Endothelial cell of umbilical vein (primary cell): ENCODE measurements at regions not wholly inside any gene's neighbourhood (a gene's known extent, or its start where the extent isn't known, plus 50 kb on each side); places are given as distances from the start of the nearest gene placed in this dataset.

Source experiments
- BruUV-seq: library from RNA; stranded (reverse); fragments of 400-500 nt; replicated peaks from 2 replicates; lab custom pipeline; 2021; lab: Mats Ljungman, UMichigan
- CTCF ChIA-PET: fragments of 300-600, 350-600 bp; sonication (Branson Sonifier 250); formaldehyde crosslinking; loops from one replicate; lab custom pipeline; 2021; ENCODE audit warnings: antibody characterized with exemption, inconsistent platforms; lab: Charles Lee
- POLR2A ChIA-PET: fragments of 300-600, 350-600 bp; sonication (Branson Sonifier 250); formaldehyde crosslinking; loops from one replicate; lab custom pipeline; 2021; ENCODE audit warnings: antibody characterized with exemption, inconsistent platforms; lab: Charles Lee
- DNase-seq: peaks from one replicate; pipeline ENCODE4 v3.0.0-alpha.2; 2011; ENCODE audit warnings: low read depth, low spot score
- FAIRE-seq: peaks from 2 replicates; lab custom pipeline; 2011; peaks lifted over from hg19 to GRCh38; lab: Jason Lieb, UNC
- H2AFZ ChIP-seq: 2 replicates; pipeline ENCODE4 v1.6.0; 2012; ENCODE audit warnings: low read depth, low read length, control low read depth, inconsistent platforms
- H3K27ac ChIP-seq: 2 replicates; pipeline ENCODE4 v1.5.1; 2011; ENCODE audit warnings: low read depth, mild to moderate bottlenecking, control low read depth, low read length, moderate library complexity; ENCODE audit not compliant: insufficient read depth
- H3K27me3 ChIP-seq, 2 experiments: 2 replicates each; pipeline versions ENCODE4 v1.6.0 to v1.6.1; 2011; ENCODE audit warnings: low read length in 2 of 2, mixed read lengths in 1 of 2; ENCODE audit not compliant: control insufficient read depth in 2 of 2, insufficient read depth in 2 of 2
- H3K36me3 ChIP-seq, 2 experiments: 2 replicates in 1 of 2; 3 replicates in 1 of 2; pipeline ENCODE4 v1.5.1; 2011; ENCODE audit warnings: low read length in 2 of 2, mild to moderate bottlenecking in 1 of 2, moderate library complexity in 1 of 2; ENCODE audit not compliant: control insufficient read depth in 2 of 2, insufficient read depth in 2 of 2; ENCODE audit errors: extremely low read depth in 1 of 2
- H3K4me1 ChIP-seq: 3 replicates; pipeline ENCODE4 v1.5.1; 2011; ENCODE audit warnings: mild to moderate bottlenecking, low read length; ENCODE audit not compliant: control insufficient read depth, insufficient read depth; ENCODE audit errors: extremely low read depth
- H3K4me2 ChIP-seq: 2 replicates; pipeline ENCODE4 v1.6.1; 2011; ENCODE audit warnings: low read length, control low read depth, mixed read lengths; ENCODE audit not compliant: insufficient read depth
- H3K4me3 ChIP-seq, 3 experiments: fragments of 200-600 bp in 1 of 3; sonication (generic), shearing (Covaris generic) in 1 of 3; replicated peaks in 1 of 3; 2 replicates each; pipeline ENCODE4 v1.5.1; 2011 to 2016; ENCODE audit warnings: control low read depth in 3 of 3, low read length in 3 of 3, mild to moderate bottlenecking in 2 of 3, inconsistent platforms in 1 of 3, low read depth in 1 of 3, moderate library complexity in 1 of 3; ENCODE audit not compliant: insufficient read depth in 1 of 3
- H3K79me2 ChIP-seq: 2 replicates; pipeline ENCODE4 v1.6.0; 2012; ENCODE audit warnings: low read length, inconsistent platforms; ENCODE audit not compliant: control insufficient read depth, insufficient read depth
- H3K9ac ChIP-seq: replicated peaks from 2 replicates; pipeline ENCODE3; 2011; ENCODE audit warnings: low read length, control low read depth; ENCODE audit not compliant: insufficient read depth; ENCODE audit errors: extremely low read depth
- H3K9me1 ChIP-seq: replicated peaks from 3 replicates; pipeline ENCODE4 v1.6.0; 2011; ENCODE audit warnings: mild to moderate bottlenecking, low read length; ENCODE audit not compliant: control insufficient read depth, insufficient read depth; ENCODE audit errors: extremely low read depth
- H3K9me3 ChIP-seq: replicated peaks from 2 replicates; pipeline ENCODE4 v1.5.1; 2012; ENCODE audit warnings: low read length, inconsistent platforms; ENCODE audit not compliant: control insufficient read depth, insufficient read depth
- H4K20me1 ChIP-seq: replicated peaks from 2 replicates; pipeline ENCODE3; 2011; ENCODE audit warnings: mild to moderate bottlenecking, low read length; ENCODE audit not compliant: control insufficient read depth, insufficient read depth; ENCODE audit errors: extremely low read depth
- EZH2 ChIP-seq: IDR thresholded peaks from 2 replicates; pipeline ENCODE4 v1.6.1; 2012; ENCODE audit warnings: borderline replicate concordance, low read depth, mild to moderate bottlenecking, moderate library complexity, low read length, inconsistent platforms; ENCODE audit not compliant: severe bottlenecking
- FOS ChIP-seq: IDR thresholded peaks from 2 replicates; pipeline ENCODE4 v1.6.1; 2011; ENCODE audit warnings: mild to moderate bottlenecking, low read length, moderate library complexity, borderline replicate concordance; ENCODE audit not compliant: insufficient read depth
- GATA2 ChIP-seq: IDR thresholded peaks from 2 replicates; pipeline ENCODE4 v1.7.0; 2011; ENCODE audit warnings: low read depth, mild to moderate bottlenecking, moderate library complexity, mixed read lengths, low read length; ENCODE audit not compliant: insufficient read length, insufficient read depth
- JUN ChIP-seq: IDR thresholded peaks from 2 replicates; pipeline ENCODE4 v1.6.1; 2011; ENCODE audit warnings: borderline replicate concordance, low read depth; ENCODE audit not compliant: insufficient read length, insufficient read depth
- MAX ChIP-seq: IDR thresholded peaks from 2 replicates; pipeline ENCODE4 v1.6.1; 2011; ENCODE audit not compliant: insufficient read depth, insufficient read length
- MYC ChIP-seq: IDR thresholded peaks from one replicate; pipeline ENCODE4 v1.6.1; 2011; ENCODE audit warnings: mild to moderate bottlenecking, low read depth, low read length
- POLR2A ChIP-seq: IDR thresholded peaks from 2 replicates; pipeline ENCODE4 v1.6.1; 2012; ENCODE audit warnings: low read depth, mild to moderate bottlenecking, control low read depth, low read length
- POLR2AphosphoS5 ChIP-seq: IDR thresholded peaks from 2 replicates; pipeline ENCODE4 v1.6.1; 2012; ENCODE audit warnings: low read depth, mild to moderate bottlenecking, control low read depth, low read length, moderate library complexity; ENCODE audit not compliant: insufficient read depth
- dilution Hi-C: fragments of 300-500 bp; cut with MboI; formaldehyde crosslinking; loops from one replicate; pipeline ENCODE4 v1.15.0; 2019; ENCODE audit warnings: low sequenced_read_pairs; ENCODE audit not compliant: extremely low pct_ligation_motif_present
- intact Hi-C: fragments of 100-400 bp; cut with micrococcal nuclease; formaldehyde crosslinking; loops from one replicate; pipeline ENCODE4 v1.10.0; 2022
- TF ChIP-seq, protein P1 (sequence below), 2 donors: IDR thresholded peaks; 1 replicate in 1 of 2; 2 replicates in 1 of 2; pipeline ENCODE4 v1.5.1; 2011; ENCODE audit warnings: low read length in 2 of 2, mild to moderate bottlenecking in 2 of 2, moderate library complexity in 2 of 2, control low read depth in 1 of 2, inconsistent platforms in 1 of 2, low read depth in 1 of 2; ENCODE audit not compliant: insufficient read depth in 1 of 2; ENCODE audit errors: extremely low read depth in 1 of 2

- no peak for DNase-seq
- Histone ChIP-seq H3K79me2 (no peaks in the 10 kb centered on the region), H3K4me3 (no peak overlapping the region), H3K9ac (no peak overlapping the region), H2AFZ (no peak overlapping the region), H3K4me1 (no peaks in the 10 kb centered on the region), H3K36me3 (no peaks in the 10 kb centered on the region), H3K9me3 (no peaks in the 10 kb centered on the region), H4K20me1 (no peaks in the 10 kb centered on the region), H3K27me3 (no peaks in the 10 kb centered on the region), H3K4me2 (no peak overlapping the region), H3K9me1 (no peaks in the 10 kb centered on the region), H3K27ac (no peak overlapping the region)
- no peak for FAIRE-seq
- POLR2A ChIA-PET: no interaction called here
- no peak for TF ChIP-seq POLR2AphosphoS5
- TF ChIP-seq EZH2: no peak
- no peak for TF ChIP-seq JUN
- TF ChIP-seq, protein P1, sequence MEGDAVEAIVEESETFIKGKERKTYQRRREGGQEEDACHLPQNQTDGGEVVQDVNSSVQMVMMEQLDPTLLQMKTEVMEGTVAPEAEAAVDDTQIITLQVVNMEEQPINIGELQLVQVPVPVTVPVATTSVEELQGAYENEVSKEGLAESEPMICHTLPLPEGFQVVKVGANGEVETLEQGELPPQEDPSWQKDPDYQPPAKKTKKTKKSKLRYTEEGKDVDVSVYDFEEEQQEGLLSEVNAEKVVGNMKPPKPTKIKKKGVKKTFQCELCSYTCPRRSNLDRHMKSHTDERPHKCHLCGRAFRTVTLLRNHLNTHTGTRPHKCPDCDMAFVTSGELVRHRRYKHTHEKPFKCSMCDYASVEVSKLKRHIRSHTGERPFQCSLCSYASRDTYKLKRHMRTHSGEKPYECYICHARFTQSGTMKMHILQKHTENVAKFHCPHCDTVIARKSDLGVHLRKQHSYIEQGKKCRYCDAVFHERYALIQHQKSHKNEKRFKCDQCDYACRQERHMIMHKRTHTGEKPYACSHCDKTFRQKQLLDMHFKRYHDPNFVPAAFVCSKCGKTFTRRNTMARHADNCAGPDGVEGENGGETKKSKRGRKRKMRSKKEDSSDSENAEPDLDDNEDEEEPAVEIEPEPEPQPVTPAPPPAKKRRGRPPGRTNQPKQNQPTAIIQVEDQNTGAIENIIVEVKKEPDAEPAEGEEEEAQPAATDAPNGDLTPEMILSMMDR (IDR thresholded peaks at IDR 0.05; ENCODE audit: extremely low read depth in 1 of 2, insufficient read depth in 1 of 2, low read depth in 1 of 2, low read length in 2 of 2): no peak
- no peak for TF ChIP-seq FOS
- no peak for TF ChIP-seq MAX
- no peak for TF ChIP-seq MYC
- no peak for TF ChIP-seq GATA2
- TF ChIP-seq POLR2A: no peak
- BruUV-seq: no TSS peak
- dilution Hi-C loops: no loop called here
- intact Hi-C loops: no loop called here
- CTCF ChIA-PET: no interaction called here
These were observed 586.6 kb downstream of the DNAH5 start for GRCh38 chr5:13357929-13358328.
